Stimulated activated CD4-positive, alpha-beta T cell treated with anti-CD3 and anti-CD28 coated beads, Interleukin-15, amount 100 ng/mL, for 24 hours (primary cell): ENCODE measurements at regions not wholly inside any gene's neighbourhood (a gene's known extent, or its start where the extent isn't known, plus 50 kb on each side); places are given as distances from the start of the nearest gene placed in this dataset.

Source experiments
- DNase-seq: peaks from one replicate; pipeline ENCODE4 v3.0.0-alpha.2; 2020

DNA sequence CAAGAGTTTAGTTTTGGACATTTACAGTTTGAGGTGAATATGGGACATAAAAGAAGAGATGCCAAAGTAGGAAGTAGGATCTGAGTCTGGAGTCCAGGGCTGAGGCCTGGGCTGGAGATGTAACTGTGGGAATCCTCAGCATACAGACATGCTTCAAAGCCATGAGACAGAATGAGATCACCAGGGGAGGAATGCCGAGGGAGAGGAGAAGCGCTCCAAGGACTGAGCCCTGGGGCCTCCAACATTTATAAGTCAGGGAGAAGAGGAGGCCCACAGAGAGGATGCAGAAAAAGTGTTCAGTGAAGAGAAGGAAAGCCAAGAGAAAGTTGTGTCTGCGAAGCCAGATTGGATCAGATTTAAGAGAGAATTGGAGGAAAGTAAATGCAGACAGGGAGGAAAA lies 277.5 kb upstream of the MYOCD start:
- no peak for DNase-seq

GRCh38 chr17:12389421-12389820 lies 276.3 kb upstream of the MYOCD start:
- no peak for DNase-seq

GRCh38 chr17:12390631-12391030 lies 275.1 kb upstream of the MYOCD start:
- no peak for DNase-seq

DNA sequence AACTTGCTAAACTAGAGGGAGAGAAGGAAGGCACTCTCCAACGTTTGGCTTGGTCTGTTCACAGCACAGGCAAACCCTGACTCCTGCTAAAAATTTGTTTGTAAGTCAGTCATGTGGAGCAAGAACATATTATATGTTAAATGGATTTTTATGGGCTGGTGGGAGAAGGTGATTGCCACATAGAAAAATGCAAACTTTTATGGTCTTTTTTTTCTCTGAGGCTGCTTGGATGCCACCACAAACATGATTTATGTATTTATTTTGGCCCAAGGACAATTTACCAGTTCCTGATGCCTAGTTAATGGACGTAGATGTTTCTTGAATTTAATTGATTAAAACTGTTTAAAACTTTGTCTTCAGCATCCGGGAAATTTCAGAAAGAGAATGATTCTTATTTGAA lies 274.2 kb upstream of the MYOCD start:
- DNase-seq, result no peak

DNA sequence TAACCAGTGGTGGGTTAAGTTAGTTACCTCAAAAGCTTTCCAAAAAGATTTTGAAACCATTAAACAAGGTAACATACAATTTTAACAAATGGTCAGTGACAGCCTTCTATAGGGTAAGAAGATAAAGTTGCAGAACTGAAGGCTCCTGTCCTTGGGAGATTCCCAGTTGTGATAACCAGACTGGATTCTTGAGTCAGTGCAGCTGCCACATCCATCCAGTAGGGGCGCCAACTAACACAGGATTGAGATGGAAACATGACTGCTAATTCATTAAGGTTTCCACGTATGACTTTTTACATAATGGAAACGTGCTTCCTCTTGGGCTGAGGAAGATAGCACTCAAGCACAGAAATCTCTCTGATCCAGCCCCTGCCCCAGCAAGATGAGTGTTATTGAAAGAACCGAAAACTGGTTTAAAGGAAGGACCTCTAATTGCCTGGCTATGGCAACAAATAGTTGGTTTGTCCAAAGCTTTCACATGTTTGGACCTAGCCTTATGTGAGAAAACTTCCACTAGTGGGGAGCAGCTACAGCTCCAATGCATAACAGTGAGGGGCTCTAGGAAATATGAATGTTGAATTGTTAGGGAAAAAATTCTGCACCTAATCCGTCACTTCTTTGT lies 269.8 kb upstream of the MYOCD start:
- DNase-seq, result peak; percentile 15

GRCh38 chr17:12398441-12399051 lies 267.1 kb upstream of the MYOCD start:
- DNase-seq, result no peak

- DNase-seq, result no peak
Measured at GRCh38 chr17:12402963-12403622, 262.6 kb upstream of the MYOCD start.

DNA sequence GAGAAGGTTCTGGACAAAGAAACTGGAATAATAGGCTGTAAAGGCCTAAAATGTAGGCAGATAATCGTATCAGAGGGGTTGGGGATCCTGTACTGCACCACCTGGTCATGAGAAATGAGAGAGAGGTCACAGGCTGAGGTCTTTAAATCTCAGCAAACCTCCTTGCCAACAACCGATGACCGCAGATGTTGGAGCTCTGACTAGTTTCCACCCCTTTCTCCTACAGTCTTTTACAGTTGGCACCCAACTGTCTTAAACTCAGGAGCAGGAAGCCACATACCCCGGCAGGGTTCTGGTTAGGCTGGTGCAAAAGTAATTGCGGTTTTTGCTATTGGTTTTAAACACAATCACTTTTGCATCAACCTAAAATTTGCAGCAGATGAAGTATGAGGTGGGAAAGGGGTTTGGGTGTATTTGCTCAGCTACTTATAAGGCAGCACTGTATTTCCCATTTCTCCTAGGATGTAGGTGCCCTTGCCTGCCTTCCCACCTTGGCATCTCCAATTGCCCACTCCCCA lies 261.8 kb upstream of the MYOCD start:
- no peak for DNase-seq

DNA sequence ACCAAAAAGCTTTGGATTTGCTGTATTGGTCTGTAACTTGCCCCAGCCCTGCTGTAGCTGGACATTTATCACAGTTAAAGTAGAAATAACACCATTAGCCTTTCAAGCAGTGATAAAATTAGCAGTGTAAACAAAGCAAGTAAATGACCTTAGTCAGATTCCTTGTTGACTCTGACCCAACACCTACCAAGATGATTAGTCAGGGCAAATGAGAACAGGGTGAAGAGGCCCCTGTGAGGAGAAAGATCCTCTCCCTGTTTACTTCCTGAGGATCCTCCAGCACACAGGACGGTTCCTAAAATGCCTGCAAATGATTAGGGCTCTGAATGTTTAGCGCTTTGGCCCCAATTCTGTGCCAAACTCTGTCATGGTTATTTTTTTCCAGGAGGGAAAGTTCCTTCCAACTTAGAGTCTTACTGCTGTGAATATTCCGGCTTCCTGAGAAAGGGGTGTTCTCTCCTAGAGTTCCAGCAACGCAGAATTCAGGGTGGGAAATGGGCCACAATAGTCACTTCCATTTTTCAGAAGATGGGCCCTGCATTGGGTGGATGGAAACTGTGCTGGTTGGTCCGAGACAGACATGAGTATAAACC lies 259.0 kb upstream of the MYOCD start:
- DNase-seq, result no peak

GRCh38 chr17:12407495-12408252 lies 258.0 kb upstream of the MYOCD start:
- no peak for DNase-seq

DNA sequence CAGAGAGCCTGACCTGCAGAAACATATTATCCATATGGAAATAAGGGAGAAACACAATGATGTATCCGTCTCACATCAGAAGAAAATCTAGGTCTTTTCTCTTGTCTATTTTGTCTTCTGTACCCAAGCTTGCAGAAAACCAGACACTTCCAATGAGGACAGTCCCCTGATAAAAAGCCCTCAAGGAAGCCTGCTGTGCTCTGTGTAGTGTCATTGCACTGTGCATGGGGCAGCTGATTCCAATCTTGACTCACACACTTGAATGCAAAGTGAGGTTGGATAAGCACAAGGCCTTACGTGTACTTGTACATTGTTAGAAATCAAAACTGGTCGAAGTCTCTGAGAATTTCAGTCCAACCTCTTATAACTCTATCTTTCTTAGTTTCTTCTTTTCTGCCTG lies 256.6 kb upstream of the MYOCD start:
- no peak for DNase-seq

DNA sequence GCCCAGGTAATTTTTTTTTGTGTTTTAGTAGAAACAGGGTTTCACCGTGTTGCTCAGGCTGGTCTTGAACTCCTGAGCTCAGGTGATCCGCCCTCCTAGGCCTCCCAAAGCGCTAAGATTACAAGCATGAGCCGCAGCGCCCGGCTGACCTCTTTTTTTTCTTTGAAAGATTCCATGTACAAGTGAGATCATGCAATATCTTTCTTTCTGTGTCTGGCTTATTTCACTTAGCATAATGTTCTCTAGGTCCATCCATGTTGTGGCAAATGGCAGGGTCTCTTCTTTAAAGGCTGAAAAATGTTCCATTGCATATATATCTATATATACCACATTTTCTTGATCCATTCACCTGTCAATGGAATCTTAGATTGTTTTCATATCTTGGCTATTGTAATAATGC lies 255.0 kb upstream of the MYOCD start:
- no peak for DNase-seq

DNA sequence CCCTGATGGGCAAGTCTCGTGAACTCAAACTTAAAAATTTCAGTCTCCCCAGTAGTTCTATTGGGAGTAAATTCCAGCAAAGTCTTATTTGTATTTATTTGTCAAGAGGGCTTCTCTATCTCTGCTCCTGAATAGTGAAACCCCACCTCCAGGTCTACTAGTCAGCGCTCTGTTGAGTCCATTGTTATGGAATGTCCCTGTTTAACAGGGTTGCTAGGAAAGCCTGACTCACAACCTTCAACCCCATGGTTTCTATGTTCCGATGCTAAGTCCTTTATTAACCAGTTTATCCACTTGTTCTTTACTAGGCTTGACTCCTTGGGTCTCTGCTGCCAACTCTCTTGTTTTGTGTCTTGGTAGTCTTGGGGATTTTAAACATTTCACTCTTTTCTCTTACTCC lies 250.7 kb upstream of the MYOCD start:
- no peak for DNase-seq

DNA sequence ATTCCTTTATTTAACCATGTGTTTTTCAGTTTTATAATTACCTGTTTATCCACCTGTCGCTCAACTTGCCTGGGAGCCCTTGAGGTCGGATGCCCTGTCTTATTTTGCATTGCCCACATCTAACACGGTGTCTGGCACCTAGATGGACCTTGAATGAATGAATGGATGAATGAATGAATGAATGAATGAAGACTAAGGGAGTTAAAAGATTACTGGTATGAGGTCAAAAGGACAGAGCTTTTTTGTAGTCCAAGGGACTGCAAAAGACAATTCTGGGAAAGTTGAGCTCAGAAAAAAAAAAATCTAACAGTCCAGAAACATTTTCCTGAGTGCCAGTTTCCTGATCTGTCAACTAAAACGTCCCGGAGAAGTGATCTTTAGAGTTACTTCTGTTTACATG lies 244.6 kb upstream of the MYOCD start:
- DNase-seq, result no peak

DNA sequence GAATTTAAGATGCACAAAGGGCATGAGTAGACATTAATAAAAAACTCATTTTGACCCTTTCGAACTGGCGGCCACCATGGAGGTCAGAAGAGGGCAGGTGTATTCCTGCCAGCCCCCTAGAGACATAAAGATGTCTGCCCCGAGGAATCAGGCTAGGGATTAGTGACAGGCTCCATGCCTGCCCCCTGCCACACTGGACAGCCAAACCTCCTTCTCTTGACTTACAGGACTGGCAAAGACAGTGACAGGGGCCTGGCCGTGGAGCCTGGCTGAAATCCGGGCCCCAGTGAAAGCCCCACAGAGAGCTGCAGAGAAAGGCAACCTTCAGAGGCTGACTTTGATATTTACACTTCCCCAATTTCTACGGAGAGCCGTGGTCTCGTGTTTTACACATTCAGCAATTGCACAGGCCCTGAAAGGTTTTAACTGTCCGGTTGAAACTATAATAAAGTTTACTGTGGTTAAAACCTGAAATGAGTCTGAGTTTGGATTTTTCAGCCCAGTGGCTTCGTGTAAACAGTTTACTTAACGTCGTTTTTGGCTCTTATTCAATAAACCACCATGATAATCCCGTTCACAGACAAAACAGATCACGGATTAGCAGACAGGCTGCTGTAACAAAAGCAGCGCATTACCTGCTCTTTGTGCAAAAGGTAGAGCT lies 243.9 kb upstream of the MYOCD start:
- no peak for DNase-seq

DNA sequence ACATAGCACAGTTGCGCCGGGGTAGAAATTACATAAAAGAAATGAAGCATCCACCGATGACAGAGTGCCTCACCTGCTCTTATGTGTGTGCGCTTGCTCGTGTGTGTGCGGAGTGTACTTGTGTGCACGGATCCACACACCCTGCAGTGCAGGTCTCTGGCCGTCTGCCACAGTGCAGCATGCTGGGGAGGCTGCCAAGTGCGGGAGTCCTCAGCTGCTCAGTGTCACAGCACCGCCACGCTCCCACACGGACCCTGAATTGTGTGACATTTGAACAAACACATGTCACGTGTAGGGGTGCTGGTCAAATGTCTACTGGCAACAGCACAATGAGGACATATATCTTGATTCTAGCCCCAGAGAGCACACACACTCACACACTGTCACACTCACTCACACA lies 243.0 kb upstream of the MYOCD start:
- no peak for DNase-seq

- no peak for DNase-seq
Measured at GRCh38 chr17:12423337-12423736, 242.4 kb upstream of the MYOCD start.

DNA sequence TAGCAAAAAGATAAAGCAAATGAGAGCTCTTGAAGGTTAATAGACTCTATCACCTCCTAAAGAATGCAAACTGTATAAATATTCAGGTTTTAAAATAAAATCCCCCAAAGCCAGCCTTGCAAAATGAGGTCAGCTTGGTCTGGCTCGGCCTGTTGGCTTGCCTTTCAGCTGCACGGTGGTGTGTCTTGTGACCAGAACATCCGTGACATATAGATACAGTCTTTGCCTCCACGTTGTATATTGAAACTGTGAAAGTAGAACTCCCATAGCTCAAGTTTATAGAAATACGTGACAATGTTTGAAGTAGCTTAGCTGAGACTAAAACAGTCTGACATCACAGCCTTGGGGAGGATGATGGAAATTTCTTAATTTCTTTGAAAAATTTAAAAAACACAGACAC lies 236.6 kb upstream of the MYOCD start:
- DNase-seq, result no peak

GRCh38 chr17:12431188-12431587 lies 234.5 kb upstream of the MYOCD start:
- DNase-seq, result no peak

GRCh38 chr17:12438212-12438611 lies 227.5 kb upstream of the MYOCD start:
- DNase-seq, result no peak

- no peak for DNase-seq
Measured at GRCh38 chr17:12438813-12439586, 226.7 kb upstream of the MYOCD start.

- DNase-seq, result no peak
Measured at GRCh38 chr17:12445331-12445730, 220.4 kb upstream of the MYOCD start.
